IPS-18a (cell line): ENCODE measurements at regions not wholly inside any gene's neighbourhood (a gene's known extent, or its start where the extent isn't known, plus 50 kb on each side); places are given as distances from the start of the nearest gene placed in this dataset.

Source experiments
- H3K27ac ChIP-seq: one replicate; pipeline ENCODE4 v1.5.1; 2013; ENCODE audit warnings: low read length
- H3K27me3 ChIP-seq: one replicate; pipeline ENCODE4 v1.6.1; 2013; ENCODE audit warnings: mild to moderate bottlenecking, low read length; ENCODE audit not compliant: control insufficient read depth, insufficient read depth
- H3K36me3 ChIP-seq: one replicate; pipeline ENCODE4 v1.6.1; 2013; ENCODE audit warnings: low read depth, low read length; ENCODE audit not compliant: control insufficient read depth
- H3K4me1 ChIP-seq: one replicate; pipeline ENCODE4 v1.6.1; 2013; ENCODE audit warnings: low read depth, low read length; ENCODE audit not compliant: control insufficient read depth
- H3K4me3 ChIP-seq: one replicate; pipeline ENCODE4 v1.5.1; 2013; ENCODE audit warnings: low read length
- H3K9ac ChIP-seq: one replicate; pipeline ENCODE4 v1.6.1; 2013; ENCODE audit warnings: mild to moderate bottlenecking, low read length, moderate library complexity
- H3K9me3 ChIP-seq: one replicate; pipeline ENCODE4 v1.6.1; 2013; ENCODE audit warnings: low read depth, low read length; ENCODE audit not compliant: control insufficient read depth

- Histone ChIP-seq H3K27me3 (no peaks in the 10 kb centered on the region), H3K9ac (no peak overlapping the region), H3K27ac (no peak overlapping the region), H3K4me3 (no peak overlapping the region), H3K4me1 (peaks cover 5% of the 10 kb centered on the region), H3K36me3 (no peaks in the 10 kb centered on the region), H3K9me3 (no peaks in the 10 kb centered on the region)
Measured at GRCh38 chr14:101122237-101123141, 219.0 kb upstream of the RTL1 start.

GRCh38 chr14:101123618-101124510 is 220.3 kb upstream of the RTL1 start:
- Histone ChIP-seq H3K4me1 (peaks cover 5% of the 10 kb centered on the region), H3K27ac (no peak overlapping the region), H3K4me3 (no peak overlapping the region), H3K9ac (no peak overlapping the region), H3K27me3 (no peaks in the 10 kb centered on the region), H3K36me3 (no peaks in the 10 kb centered on the region), H3K9me3 (no peaks in the 10 kb centered on the region)

- H3K4me1 ChIP-seq, result peaks cover 5% of the 10 kb centered on the region
- H3K27me3 ChIP-seq, result no peaks in the 10 kb centered on the region
- H3K4me3 ChIP-seq, result no peak overlapping the region
Measured at GRCh38 chr14:101124815-101125214, 221.3 kb upstream of the RTL1 start.

GRCh38 chr14:101125313-101125712 is 221.8 kb upstream of the RTL1 start:
- no peak overlapping the region for H3K4me3 ChIP-seq
- peaks cover 4% of the 10 kb centered on the region for H3K4me1 ChIP-seq
- H3K27ac ChIP-seq, result no peak overlapping the region
- H3K36me3 ChIP-seq, result no peaks in the 10 kb centered on the region
- H3K9ac ChIP-seq, result no peak overlapping the region
- H3K27me3 ChIP-seq, result no peaks in the 10 kb centered on the region
- H3K9me3 ChIP-seq, result no peaks in the 10 kb centered on the region

More at GRCh38 chr14:101124815-101125214, 221.3 kb upstream of the RTL1 start:
- Histone ChIP-seq H3K27ac (no peak overlapping the region), H3K36me3 (no peaks in the 10 kb centered on the region), H3K9ac (no peak overlapping the region), H3K9me3 (no peaks in the 10 kb centered on the region)

GRCh38 chr14:101125719-101126651 is 222.5 kb upstream of the RTL1 start:
- Histone ChIP-seq H3K9me3 (no peaks in the 10 kb centered on the region), H3K4me1 (no peaks in the 10 kb centered on the region), H3K36me3 (no peaks in the 10 kb centered on the region), H3K4me3 (no peak overlapping the region), H3K27ac (no peak overlapping the region), H3K9ac (no peak overlapping the region), H3K27me3 (no peaks in the 10 kb centered on the region)

GRCh38 chr14:101126731-101127130 is 223.2 kb upstream of the RTL1 start:
- no peaks in the 10 kb centered on the region for H3K27me3 ChIP-seq

GRCh38 chr14:101127224-101127623 is 223.7 kb upstream of the RTL1 start:
- no peaks in the 10 kb centered on the region for H3K4me1 ChIP-seq

More at GRCh38 chr14:101126731-101127130, 223.2 kb upstream of the RTL1 start:
- Histone ChIP-seq H3K4me3 (no peak overlapping the region), H3K9ac (no peak overlapping the region), H3K4me1 (no peaks in the 10 kb centered on the region), H3K9me3 (no peaks in the 10 kb centered on the region), H3K27ac (no peak overlapping the region), H3K36me3 (no peaks in the 10 kb centered on the region)

GRCh38 chr14:101128478-101129321 is 225.2 kb upstream of the RTL1 start:
- H3K4me3 ChIP-seq, result no peak overlapping the region
- no peak overlapping the region for H3K27ac ChIP-seq
- no peaks in the 10 kb centered on the region for H3K9me3 ChIP-seq
- no peaks in the 10 kb centered on the region for H3K36me3 ChIP-seq
- H3K27me3 ChIP-seq, result no peaks in the 10 kb centered on the region
- H3K4me1 ChIP-seq, result no peaks in the 10 kb centered on the region
- H3K9ac ChIP-seq, result no peak overlapping the region

More at GRCh38 chr14:101127224-101127623, 223.7 kb upstream of the RTL1 start:
- no peaks in the 10 kb centered on the region for H3K36me3 ChIP-seq
- no peak overlapping the region for H3K4me3 ChIP-seq
- H3K27ac ChIP-seq, result no peak overlapping the region
- H3K27me3 ChIP-seq, result no peaks in the 10 kb centered on the region
- no peaks in the 10 kb centered on the region for H3K9me3 ChIP-seq
- no peak overlapping the region for H3K9ac ChIP-seq

- H3K9me3 ChIP-seq, result no peaks in the 10 kb centered on the region
- no peaks in the 10 kb centered on the region for H3K4me1 ChIP-seq
- H3K9ac ChIP-seq, result no peak overlapping the region
- no peaks in the 10 kb centered on the region for H3K36me3 ChIP-seq
- H3K4me3 ChIP-seq, result no peak overlapping the region
- no peaks in the 10 kb centered on the region for H3K27me3 ChIP-seq
- no peak overlapping the region for H3K27ac ChIP-seq
Measured at GRCh38 chr14:101129521-101130167, 226.1 kb upstream of the RTL1 start.

- H3K36me3 ChIP-seq, result no peaks in the 10 kb centered on the region
Measured at GRCh38 chr14:101130861-101131260, 227.3 kb upstream of the RTL1 start.

More at GRCh38 chr14:101130861-101131260, 227.3 kb upstream of the RTL1 start:
- H3K9ac ChIP-seq, result no peak overlapping the region
- no peak overlapping the region for H3K4me3 ChIP-seq
- no peaks in the 10 kb centered on the region for H3K4me1 ChIP-seq
- no peaks in the 10 kb centered on the region for H3K27me3 ChIP-seq
- H3K9me3 ChIP-seq, result no peaks in the 10 kb centered on the region
- no peak overlapping the region for H3K27ac ChIP-seq
